ENCODE measurements at regions not wholly inside any gene's neighbourhood (a gene's known extent, or its start where the extent isn't known, plus 50 kb on each side); places are given as distances from the start of the nearest gene placed in this dataset.
"Not testable (repeated sequence)": the region's sequence is repeated elsewhere in the genome, so short reads cannot be mapped to it uniquely, and the experiment has no call there.

GRCh38 chr1:187641015-187641414 lies 812.3 kb downstream of the PLA2G4A start:
- no peak for DNase-seq

DNA sequence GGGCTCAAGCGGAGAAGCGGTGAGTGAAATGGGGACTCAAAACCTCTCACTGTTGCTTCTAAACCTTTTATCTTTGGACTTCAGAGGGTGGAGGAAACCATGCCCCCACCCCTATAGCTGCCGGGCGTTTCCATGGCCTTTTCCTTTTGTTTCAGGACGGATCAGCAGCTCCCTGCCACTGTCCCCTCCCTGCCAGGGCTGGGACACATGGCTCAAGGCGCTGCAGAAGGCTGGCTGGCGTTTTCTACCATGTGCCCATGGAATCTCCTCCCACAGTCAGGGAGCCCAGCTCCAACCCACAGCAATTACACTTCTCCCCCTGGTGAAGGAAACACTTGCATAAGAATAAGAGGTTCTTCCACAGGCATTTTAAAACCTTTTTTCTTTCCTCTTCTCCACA lies 812.7 kb downstream of the PLA2G4A start:
- no peak for DNase-seq

- no peak for DNase-seq
Measured at GRCh38 chr1:187641907-187642306, 813.2 kb downstream of the PLA2G4A start.

DNA sequence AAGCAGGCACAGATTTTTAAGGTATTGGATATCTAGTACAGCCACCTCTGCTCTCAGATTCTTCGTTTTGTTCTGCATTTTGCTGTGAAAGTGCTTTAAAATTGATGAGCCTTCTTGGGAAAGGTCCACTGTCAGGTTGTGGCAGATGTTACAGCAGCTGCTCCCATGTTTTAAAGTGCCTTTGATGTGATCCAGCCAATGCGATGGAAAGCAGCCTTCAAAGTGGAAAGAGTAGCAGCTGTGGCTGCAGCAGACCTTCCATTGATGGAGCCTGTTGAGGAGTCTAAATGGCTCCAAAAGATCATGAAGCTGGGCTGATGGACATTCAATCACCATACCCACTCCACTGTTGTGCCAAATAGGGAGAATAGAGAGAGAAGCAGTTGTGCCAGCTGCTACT lies 816.9 kb downstream of the PLA2G4A start:
- no peak for DNase-seq

DNA sequence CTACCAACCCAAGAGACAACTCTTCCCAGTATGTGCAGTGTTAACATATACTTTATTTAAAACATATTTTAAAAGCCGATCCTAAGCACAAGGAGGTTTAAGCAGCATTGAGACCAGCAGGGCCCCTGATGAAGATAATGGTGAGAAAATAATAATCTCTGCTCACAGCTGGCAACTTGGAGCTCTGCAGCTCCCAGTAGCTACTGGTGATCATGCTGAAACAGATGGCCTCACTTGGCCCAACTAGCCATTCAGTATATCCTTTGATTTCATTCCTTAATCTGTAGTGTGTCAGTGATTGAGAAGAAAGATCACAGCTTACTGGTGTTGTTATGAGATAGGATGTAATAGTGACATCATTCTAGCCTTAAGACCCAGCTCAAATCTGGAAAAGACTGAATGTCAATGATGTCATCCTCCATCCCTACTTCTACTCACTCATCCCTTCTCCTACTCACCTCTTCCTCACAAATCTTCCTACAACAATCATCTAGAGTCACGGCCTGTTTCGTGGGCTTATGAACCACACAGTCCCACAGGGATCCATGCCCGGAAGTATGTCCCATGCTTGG lies 817.9 kb downstream of the PLA2G4A start:
- no peak for DNase-seq

- no peak for DNase-seq
Measured at GRCh38 chr1:187648091-187648490, 819.3 kb downstream of the PLA2G4A start.

DNA sequence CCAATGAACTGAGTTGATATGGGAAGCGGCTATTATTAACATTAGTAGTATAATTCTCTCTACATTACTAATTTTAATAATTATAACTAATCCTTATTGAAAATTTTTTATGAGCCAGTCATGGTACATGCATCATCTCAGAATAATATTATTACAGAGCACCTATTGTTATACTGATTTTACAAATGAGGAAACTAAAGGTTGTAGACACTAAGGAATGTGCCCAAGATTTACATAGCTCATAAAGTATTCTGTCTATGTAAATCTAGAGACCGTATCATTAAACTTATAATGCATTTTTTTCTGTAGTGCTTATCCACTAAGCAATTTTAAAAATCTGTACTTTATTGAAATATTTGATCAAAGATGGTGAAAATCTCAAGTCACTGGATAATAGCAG lies 825.9 kb downstream of the PLA2G4A start:
- DNase-seq, result no peak

DNA sequence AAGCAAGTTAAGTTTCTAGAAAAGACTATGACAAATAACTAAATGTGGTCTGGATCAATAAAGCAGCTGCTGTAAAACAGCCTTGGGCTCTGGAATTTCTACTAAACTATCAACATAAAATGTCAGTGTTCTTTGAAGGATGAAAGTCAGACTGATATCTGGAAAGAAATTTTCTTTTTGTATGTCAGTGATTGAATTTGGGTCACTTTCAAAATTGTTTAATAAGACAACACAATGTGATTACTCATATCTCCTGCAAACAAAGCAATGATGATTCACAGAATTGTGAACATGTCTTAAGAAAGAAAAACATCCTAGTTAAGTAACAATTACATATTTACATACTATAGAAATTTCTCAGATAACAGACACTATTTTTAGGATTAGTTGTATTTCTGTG lies 826.4 kb downstream of the PLA2G4A start:
- no peak for DNase-seq

DNA sequence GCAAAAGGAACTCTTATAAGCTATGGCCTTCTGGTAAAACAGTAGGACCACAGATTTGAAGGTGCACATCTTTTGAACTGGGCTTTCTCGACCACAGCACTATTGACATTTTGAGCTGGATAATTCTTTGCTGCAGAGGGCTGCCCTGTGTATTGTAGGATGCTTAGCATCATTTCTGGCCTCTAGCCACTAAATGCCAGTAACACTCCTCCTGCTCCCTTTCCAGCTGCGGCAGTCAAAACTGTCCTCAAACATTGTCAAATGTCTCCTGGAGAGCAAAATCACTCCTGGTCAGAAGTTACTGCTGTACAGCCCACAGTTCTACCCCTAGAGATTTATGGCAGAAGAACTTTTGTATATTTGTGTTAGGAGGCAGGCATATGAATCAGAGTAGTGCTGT lies 836.7 kb downstream of the PLA2G4A start:
- no peak for DNase-seq

DNA sequence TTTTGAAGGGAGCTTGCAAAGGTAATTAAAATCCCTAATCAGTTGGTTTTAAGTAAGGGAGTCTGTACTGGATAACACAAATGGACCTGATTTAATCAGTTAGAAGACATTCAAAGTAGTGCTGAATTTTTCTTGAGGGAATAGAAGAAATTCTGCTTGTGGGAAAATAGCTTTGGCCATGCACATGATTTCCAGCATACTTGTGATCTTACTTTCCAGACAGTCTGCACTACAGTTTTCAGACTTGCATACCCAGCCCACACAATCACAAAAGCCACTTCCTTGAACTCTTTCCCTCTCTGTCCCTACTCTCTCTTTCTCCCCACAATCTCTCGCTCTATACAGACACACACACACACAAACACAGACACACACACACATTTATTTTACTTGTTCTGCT lies 852.1 kb downstream of the PLA2G4A start:
- DNase-seq, result no peak

DNA sequence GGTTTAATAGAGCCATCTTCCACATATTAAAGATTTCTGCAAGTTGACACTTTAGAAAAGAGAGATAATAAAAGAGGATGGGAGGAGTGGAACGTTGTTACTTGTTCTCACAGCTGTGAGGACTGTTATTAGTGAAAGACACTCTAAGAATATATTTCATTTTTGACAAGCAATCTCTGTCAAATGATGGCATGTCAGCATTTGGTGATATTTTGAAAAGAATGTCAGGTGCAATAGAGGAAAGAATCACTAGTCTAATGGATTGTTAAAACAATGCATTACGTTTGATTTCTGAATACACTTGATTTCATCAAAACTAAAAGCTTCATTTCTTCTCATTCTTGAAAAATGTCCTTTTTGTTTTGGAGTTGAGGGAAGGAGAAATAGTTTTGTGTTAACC lies 853.4 kb downstream of the PLA2G4A start:
- no peak for DNase-seq

DNA sequence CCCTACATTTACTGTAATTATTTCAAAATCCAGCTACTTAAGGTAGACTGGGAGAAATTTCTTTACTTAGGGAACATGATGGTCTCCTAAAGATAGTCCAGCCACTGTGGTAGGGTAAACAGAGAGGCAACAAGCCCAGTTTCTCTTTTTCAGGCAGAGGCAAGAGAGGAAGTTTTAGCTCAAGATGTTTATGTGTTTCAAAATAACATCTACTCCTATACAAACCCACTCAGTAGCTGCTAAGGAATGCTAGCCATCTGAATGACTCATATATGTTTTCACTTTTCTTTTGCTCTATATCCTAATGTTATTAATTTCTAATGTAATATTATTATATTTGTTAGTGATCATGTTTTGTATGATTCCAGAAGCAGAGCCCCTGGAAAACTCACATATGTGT lies 856.6 kb downstream of the PLA2G4A start:
- no peak for DNase-seq

DNA sequence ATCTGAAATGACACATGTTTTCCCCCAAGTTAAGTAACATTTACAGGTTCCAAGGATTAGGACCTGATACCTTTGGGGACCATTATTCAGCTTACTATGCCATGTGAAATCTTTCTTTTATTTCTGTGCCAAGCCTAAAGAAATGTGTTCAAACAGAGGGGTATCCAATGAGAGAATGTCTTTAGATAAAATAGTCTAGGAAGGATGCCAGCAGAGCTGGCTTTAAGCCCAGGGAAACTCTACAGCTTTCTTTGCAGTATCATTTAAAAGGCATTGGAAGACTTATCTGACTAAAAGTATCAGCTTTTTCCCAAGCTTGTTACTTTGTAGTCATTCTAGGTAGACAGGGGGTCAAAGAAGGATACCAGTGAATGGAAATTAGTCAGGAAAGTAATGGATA lies 860.4 kb downstream of the PLA2G4A start:
- no peak for DNase-seq

- no peak for DNase-seq
Measured at GRCh38 chr1:187691439-187691838, 862.7 kb downstream of the PLA2G4A start.

DNA sequence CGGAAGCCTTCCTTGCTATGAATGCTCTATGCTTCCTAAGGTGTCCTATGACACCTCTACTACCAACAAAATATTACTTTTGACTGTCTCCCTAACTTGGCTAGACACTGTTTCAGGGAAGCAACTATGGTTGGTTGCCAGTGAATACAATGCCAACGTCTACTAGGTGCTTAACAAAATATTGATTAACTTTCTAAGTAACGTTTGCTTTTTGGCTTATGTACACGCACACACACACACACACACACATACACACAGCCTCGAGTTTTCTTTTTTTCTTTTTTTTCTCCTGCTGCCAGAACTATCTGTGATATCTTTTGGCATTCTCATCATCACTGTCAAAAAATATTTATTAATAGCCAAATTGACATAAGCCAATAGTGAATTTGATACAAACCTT lies 864.0 kb downstream of the PLA2G4A start:
- no peak for DNase-seq

GRCh38 chr1:187696073-187696472 lies 867.3 kb downstream of the PLA2G4A start:
- DNase-seq, result no peak

DNA sequence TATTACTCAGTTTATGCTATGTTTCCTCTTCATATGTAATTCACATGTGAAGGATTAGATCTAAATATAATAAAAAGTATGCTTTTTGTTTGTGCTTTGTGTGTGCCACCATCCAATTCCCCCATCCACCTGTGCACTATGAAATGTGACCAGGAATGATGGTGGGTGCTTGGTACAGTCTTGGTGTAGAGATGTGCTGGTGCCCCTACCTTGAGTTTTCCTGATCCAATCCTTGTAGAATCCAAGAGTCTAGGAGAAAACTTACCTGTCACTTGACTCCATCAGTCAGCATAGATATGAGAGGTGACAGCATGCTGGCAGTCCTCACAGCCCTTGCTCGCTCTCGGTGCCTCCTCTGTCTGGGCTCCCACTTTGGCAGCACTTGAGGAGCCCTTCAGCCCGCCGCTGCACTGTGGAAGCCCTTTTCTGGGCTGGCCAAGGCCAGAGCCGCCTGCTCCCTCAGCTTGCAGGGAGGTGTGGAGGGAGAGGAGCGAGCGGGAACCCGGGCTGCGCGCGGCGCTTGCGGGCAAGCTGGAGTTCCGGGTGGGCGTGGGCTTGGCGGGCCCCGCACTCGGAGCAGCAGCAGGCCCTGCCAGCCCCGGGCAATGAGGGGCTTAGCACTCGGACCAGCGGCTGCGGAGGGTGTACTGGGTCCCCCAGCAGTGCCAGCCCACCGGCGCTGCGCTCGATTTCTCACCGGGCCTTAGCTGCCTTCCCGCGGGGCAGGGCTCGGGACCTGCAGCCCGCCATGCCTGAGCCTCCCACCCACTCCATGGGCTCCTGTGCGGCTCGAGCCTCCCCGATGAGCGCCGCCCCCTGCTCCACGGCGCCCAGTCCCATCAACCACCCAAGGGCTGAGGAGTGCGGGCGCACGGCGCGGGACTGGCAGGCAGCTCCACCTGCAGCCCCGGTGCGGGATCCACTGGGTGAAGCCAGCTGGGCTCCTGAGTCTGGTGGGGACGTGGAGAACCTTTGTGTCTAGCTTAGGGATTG lies 874.7 kb downstream of the PLA2G4A start:
- DNase-seq, result not testable (repeated sequence)

- no peak for DNase-seq
Measured at GRCh38 chr1:187714470-187714869, 885.7 kb downstream of the PLA2G4A start.

GRCh38 chr1:187715483-187715882 lies 886.7 kb downstream of the PLA2G4A start:
- no peak for DNase-seq

- no peak for DNase-seq
Measured at GRCh38 chr1:187716160-187716559, 887.4 kb downstream of the PLA2G4A start.

GRCh38 chr1:187718527-187718926 lies 889.8 kb downstream of the PLA2G4A start:
- no peak for DNase-seq

- no peak for DNase-seq
Measured at GRCh38 chr1:187721216-187721615, 892.5 kb downstream of the PLA2G4A start.

DNA sequence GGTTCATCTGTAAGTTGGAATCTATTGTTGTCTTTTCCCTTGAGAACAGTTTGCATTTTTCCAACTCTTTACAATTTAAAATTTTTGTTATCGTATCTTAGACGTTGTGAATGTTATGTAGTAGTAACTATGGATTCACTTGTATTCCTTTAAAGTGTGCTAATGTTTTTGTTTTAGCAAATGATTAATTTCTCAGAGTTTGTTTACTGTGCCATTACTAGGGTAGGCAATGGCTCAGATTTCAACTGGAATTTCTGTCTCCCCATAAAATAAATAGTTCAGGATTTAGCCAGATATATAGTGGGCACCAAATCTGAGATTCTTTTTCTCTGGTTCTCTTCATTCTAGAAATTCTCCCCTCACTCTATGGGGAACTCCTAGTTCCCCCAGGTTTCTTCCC lies 896.5 kb downstream of the PLA2G4A start:
- no peak for DNase-seq

DNA sequence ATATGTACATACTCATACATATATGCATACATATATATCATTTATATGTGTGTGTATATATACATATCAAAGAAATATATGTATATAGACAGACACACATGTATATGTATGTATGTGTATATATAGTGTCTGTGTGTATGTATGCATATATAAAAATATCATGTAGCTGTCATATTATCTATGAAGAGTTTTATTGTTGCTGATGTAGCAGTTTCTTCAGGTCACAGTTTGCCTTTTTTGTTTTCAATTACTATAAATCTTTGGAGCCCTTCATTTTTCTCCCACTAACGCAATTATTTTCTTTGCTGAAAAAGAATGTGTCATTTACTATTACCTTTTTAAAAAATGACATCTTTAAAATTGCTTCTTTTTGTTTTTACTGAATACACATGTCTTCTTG lies 904.5 kb downstream of the PLA2G4A start:
- DNase-seq, result no peak

DNA sequence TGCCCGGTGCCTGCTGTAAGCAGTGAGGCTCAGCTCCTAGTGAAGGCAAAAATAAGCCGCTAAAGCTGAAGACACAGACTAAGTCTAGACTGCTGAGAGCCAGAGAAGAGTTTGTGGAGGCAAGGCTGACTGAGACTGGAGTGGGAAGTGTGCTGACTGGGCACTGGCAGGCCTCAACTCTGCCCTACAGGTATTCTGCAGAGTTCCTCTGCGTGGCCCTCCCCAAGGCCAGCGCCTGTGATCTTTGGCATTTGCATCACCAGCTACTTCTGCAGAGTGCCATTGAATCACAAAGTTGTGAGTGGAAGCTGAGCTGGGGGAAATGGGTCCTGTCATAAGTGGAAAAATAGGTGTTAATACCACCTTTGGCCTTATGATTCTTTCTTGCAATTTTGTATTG lies 905.7 kb downstream of the PLA2G4A start:
- no peak for DNase-seq
